AG10803 (cell line): ENCODE measurements at regions not wholly inside any gene's neighbourhood (a gene's known extent, or its start where the extent isn't known, plus 50 kb on each side); places are given as distances from the start of the nearest gene placed in this dataset.

Source experiments
- DNase-seq: peaks from one replicate; pipeline ENCODE4 v3.0.0; 2010; ENCODE audit warnings: low read depth
- H3K4me3 ChIP-seq: 2 replicates; pipeline ENCODE4 v1.5.1; 2011; ENCODE audit warnings: mild to moderate bottlenecking, low read length, control low read depth
- CTCF ChIP-seq: conservative IDR thresholded peaks from 2 replicates; pipeline ENCODE4 v1.5.1; 2011; ENCODE audit warnings: mild to moderate bottlenecking, low read length, control low read depth, inconsistent platforms

DNA sequence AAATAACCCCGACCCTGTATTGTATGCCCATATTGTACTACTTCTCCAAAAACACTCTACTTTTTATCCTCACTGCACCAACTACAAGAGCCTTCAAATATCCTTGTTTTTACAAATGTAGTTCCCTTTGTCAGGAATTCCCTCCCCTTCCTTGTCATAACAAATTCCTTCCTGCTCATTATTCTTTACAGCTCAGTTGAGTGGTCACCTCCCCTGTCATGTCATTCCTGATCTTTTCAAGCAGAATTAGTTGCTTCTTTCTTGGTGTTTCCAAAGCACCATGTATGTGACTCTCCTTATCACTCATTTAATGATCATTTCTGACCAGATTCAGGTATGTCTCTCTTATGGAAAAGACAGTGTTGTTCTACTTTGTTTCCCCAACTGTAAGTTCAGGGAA, 194.2 kb upstream of the SMC2 start:
- no peak for TF ChIP-seq CTCF
- no peak overlapping the region for H3K4me3 ChIP-seq
- no peak for DNase-seq

GRCh38 chr9:103900466-103900865, 193.6 kb upstream of the SMC2 start:
- DNase-seq: no peak
- no peak for TF ChIP-seq CTCF
- no peak overlapping the region for H3K4me3 ChIP-seq

DNA sequence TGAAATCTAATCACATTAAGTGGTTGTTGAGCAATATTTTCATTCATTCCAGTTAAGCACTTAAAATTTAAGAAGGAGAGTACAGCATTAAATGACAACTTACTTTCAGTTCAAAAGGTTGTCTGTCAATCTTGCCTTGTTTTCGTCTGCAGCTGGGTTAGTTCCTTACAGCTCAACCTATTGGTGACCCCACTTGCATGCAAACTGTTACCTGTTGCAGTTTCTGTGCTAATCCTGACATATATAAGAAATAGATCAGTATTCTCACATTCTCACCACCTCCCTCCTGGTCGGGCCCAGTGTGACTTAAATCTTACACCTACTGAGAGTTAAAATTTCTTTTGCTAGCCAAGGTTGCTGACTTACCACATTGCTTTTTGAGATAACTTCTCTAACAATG, 191.8 kb upstream of the SMC2 start:
- no peak for DNase-seq
- no peak for TF ChIP-seq CTCF
- no peak overlapping the region for H3K4me3 ChIP-seq

DNA sequence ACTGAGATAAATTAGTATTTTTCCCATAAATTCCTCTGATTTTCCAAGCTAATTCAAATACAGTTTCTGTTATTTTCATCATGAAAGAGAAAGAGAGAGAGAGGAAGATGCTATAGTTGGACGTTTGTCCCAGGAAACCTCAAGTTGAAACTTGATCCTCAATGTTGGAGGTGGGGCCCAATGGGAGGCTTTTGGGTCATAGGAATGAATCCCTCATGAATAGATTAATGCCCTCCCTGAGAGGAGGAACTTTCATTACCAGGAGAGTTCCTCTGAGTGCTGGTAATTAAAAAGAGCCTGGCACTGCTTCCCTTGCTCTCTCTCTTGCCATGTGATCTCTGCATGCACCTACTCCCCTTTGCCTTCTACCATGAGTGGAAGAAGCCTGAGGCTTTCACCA, 189.9 kb upstream of the SMC2 start:
- TF ChIP-seq CTCF: no peak
- no peak overlapping the region for H3K4me3 ChIP-seq
- DNase-seq: no peak

DNA sequence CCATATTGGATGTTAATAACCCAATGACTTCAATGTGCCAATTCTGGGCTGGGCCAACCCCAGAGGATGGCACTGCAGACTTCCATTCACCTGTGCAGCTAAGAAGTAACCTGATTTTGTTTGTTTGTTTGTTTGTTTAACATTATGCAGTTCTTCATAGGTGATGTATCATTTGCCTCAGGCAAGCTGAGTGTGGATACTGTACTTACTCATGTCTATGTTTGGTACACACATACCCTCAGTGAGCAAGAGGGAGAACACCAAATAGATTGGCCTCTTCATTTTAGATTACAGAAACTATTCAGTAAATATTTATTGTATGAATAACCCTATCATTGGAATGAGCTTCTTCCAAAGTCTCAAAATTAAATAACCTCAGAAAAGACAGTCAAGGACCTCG, 180.2 kb upstream of the SMC2 start:
- H3K4me3 ChIP-seq: no peak overlapping the region
- no peak for TF ChIP-seq CTCF
- DNase-seq: no peak

DNA sequence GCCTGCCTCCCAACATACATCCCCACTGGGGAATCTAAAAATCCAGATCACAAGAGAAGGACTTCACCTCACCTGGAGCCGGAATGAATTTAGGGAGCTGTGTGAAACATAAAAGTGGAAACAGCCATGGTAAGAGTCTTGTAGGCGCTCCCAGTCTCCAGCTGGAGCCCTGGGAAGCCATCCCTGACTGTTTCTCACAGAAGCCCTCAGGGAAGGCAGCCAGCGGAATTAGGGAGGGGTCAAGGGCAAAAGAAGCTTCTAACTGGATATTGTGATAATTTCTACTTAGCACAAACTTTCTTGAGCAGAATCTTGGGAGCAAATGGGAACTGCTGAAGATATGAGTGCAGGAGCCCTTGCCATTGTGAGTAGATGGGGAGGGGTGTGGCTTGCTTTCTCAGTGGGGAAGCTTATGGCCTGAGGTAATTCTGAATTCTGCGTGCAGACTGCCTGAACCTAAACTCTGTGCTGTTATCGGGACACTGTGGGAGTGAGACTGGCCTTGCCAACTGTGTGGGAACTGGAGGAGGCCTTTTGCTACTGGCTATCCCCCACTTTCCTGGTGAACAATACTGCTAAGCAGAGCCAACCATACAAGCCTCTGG, 174.4 kb upstream of the SMC2 start:
- H3K4me3 ChIP-seq: no peak overlapping the region
- no peak for DNase-seq
- TF ChIP-seq CTCF: no peak

- no peak overlapping the region for H3K4me3 ChIP-seq
- no peak for DNase-seq
- no peak for TF ChIP-seq CTCF
These were observed 165.7 kb upstream of the SMC2 start for GRCh38 chr9:103928442-103928841.
